Neural progenitor cell (in vitro differentiated cells): ENCODE measurements at regions not wholly inside any gene's neighbourhood (a gene's known extent, or its start where the extent isn't known, plus 50 kb on each side); places are given as distances from the start of the nearest gene placed in this dataset.
A peak's percentile ranks its signal among the peaks of the same experiment; 100 is the strongest.

Experiments
- EZH2 ChIP-seq: fragments of 200-600 bp; sonication (generic); IDR thresholded peaks from 2 replicates; pipeline ENCODE4 v1.6.1; 2017; ENCODE audit warnings: antibody characterized with exemption, mild to moderate bottlenecking, moderate library complexity
- EZH2phosphoT487 ChIP-seq: fragments of 200-600 bp; sonication (generic); IDR thresholded peaks from 2 replicates; pipeline ENCODE4 v1.6.1; 2017; ENCODE audit warnings: antibody characterized with exemption
- TF ChIP-seq, protein P1 (sequence below): fragments of 200-600 bp; sonication (generic); IDR thresholded peaks from 2 replicates; pipeline ENCODE4 v1.5.1; 2017; ENCODE audit warnings: antibody characterized with exemption, mild to moderate bottlenecking

DNA sequence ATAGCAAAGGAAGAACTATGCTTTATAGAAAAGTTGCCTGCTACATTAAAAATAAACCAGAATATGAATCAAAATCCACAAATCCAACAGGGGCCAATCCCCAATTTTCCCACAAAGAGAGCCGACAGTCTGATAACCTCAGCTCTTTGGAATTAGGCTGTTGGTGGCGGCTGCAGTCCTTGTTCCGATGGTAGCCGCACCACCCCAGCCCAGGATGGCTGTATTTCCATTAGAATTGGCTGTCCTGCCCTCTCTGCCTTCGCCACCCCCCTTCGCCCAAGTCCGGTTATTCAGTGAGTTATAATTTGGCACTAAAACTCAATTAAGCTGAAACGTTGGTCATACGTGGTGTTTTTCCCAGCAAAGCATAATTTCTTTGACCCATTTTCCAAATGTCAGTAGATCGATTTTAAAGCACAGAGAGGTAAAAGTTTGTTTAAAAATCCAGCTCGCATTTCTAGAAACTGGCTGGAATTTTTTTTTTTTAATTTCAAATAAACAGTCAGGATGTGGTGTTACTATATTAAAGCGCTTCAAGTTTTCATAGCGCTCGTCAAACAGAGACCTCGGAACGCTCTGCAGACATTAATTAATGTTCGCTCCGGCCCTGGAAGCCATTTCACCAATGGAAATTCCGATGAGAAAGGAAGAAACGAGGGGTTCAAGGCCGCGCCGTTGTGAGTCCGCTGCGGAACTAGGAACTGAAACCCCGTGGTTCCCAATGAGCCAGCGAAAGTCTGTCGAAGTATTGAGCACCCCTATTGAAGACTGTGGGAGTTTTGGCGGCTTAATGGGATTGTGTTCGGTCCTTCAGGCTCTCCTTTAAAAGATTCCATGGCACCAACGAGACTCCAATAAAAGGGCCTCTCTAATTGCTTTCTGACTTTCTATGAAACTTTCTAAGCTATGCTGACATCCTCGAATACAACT lies 104.8 kb upstream of the DIO3 start:
- TF ChIP-seq, protein P1, sequence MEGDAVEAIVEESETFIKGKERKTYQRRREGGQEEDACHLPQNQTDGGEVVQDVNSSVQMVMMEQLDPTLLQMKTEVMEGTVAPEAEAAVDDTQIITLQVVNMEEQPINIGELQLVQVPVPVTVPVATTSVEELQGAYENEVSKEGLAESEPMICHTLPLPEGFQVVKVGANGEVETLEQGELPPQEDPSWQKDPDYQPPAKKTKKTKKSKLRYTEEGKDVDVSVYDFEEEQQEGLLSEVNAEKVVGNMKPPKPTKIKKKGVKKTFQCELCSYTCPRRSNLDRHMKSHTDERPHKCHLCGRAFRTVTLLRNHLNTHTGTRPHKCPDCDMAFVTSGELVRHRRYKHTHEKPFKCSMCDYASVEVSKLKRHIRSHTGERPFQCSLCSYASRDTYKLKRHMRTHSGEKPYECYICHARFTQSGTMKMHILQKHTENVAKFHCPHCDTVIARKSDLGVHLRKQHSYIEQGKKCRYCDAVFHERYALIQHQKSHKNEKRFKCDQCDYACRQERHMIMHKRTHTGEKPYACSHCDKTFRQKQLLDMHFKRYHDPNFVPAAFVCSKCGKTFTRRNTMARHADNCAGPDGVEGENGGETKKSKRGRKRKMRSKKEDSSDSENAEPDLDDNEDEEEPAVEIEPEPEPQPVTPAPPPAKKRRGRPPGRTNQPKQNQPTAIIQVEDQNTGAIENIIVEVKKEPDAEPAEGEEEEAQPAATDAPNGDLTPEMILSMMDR = no peak
- peak; percentile 70 for TF ChIP-seq EZH2
- peak; percentile 66 for TF ChIP-seq EZH2phosphoT487
